ENCODE measurements at regions not wholly inside any gene's neighbourhood (a gene's known extent, or its start where the extent isn't known, plus 50 kb on each side); places are given as distances from the start of the nearest gene placed in this dataset.

- no peak for DNase-seq (ENCODE audit: low spot score)
Measured at GRCh38 chr15:47568030-47568429, 149.3 kb upstream of the SEMA6D start.

DNA sequence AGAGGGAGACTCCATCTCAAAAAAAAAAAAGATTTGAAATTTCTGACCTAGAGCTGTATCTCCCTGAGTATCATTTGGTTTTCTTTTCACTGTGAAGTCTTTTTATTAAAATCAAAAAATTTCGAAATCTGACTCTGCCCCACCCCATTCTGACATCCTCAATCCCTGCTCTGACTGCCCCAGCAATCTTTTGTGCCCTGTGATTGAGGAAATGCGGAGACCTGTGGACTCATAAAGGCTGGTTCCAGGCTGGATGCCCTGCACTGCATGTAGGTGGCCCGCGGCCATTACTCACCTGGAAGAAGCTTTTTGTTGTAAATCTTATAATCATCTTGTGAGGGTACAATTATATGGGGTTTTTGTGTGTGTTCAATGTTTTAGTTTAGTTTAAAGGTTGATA is 147.3 kb upstream of the SEMA6D start:
- no peak for DNase-seq (ENCODE audit: low spot score)

GRCh38 chr15:47570451-47570850 is 146.9 kb upstream of the SEMA6D start:
- no peak for DNase-seq (ENCODE audit: low spot score)

DNA sequence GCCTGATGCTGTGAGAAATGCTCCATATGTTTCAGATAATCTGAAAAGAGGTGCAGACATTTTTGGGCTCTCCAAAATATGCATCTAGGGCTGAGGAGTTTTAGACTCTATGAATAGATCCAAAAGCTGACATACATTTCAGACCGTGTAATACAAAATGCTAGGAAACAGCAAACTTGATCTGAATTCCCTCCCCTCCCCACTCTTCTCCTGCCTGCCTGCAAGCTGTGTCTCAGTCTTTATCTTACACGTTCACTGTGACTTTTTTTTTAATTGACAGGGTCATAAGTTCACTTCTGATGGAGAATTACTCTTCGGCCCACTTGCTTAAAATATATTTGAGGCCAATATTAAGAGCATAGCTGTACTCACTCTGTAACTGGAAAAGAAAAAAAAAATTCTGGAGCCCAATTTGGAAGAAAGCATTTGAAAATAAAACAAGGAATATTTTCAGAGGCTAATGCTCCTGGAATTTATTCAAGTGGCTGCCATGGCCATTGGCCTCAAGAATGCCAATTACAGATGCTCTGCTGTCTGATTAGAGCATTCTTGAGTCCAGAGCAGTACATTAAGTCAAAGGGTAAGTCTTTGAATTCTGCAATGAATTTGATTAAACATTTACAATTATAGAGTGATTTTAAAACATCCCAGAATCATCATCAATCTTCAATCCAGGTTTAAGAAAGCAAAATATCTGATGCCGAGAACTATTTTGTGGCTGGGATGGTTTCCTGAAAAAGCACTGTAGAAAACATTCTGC is 146.2 kb upstream of the SEMA6D start:
- DNase-seq (ENCODE audit: low spot score) = no peak

DNA sequence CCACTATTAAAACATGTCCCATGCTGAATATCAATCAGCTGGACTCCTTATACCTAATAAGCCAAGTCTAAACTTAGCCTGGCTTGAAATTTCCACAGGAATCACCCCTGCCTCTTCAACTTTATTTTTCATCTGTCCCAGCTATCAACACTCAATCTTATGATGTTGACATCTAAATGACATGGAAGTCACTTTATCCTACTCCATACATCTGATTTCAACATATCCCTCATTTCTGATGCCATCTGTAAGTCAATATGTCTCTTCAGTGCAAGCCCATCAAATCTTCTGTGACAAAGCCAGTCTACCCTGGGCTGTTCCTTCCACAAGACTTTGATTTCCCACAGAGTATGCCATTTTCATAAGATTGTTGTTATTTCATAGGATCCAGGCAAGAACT is 143.6 kb upstream of the SEMA6D start:
- DNase-seq (ENCODE audit: low spot score) = no peak

DNA sequence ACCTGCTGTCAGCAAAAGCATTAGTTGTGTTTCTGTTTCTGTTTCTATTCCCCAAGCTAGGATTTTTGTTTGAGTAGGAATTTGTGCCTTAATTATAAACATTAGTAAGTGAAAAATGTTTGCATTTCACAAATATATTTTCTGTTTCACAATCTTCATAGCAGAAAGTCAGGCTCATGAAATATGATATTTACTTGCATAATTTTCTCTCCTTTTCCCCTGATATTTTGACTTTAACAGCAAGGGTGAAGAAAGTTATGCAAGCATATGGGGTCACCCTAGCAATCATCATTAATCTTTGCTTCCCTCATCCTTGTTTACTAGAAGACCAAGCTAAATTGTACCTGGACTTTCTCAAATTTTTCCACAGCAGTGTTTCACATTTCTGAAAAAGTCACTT is 140.3 kb upstream of the SEMA6D start:
- no peak for DNase-seq (ENCODE audit: low spot score)

- no peak for DNase-seq (ENCODE audit: low spot score)
Measured at GRCh38 chr15:47577461-47577860, 139.8 kb upstream of the SEMA6D start.

GRCh38 chr15:47582233-47582632 is 135.1 kb upstream of the SEMA6D start:
- DNase-seq (ENCODE audit: low spot score) = no peak

GRCh38 chr15:47584316-47584715 is 133.0 kb upstream of the SEMA6D start:
- no peak for DNase-seq (ENCODE audit: low spot score)

DNA sequence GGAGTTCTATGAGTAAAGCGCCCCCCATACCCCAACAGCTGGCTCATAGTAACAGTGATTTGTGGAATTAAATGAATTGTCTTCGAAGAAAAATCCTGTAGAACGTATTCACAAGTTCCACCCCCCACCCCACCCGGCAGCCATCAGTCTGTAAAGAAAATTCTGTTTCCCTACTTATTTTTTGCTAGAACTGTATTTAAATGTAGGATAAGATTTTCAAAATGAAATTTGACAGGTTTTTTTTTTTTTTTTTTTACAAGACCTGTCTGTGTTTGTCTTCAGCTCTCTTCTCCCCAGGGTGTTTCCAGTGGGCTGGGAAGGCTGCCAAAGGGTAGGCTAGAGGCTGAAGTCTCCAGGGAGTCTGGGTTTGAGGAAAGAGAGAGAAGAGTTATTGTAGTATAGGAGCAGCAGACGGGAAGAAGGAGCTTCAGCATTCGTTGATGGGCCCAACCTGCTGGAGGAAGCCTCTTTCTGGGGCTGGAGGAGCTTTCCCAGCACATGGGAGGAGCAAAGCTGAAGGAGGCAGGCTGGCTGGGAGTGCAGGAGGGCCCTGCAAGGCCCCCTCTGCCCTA is 130.6 kb upstream of the SEMA6D start:
- DNase-seq (ENCODE audit: low spot score) = no peak

- no peak for DNase-seq (ENCODE audit: low spot score)
Measured at GRCh38 chr15:47587940-47588802, 129.1 kb upstream of the SEMA6D start.

- no peak for DNase-seq (ENCODE audit: low spot score)
Measured at GRCh38 chr15:47588958-47589357, 128.3 kb upstream of the SEMA6D start.

- no peak for DNase-seq (ENCODE audit: low spot score)
Measured at GRCh38 chr15:47598996-47599395, 118.3 kb upstream of the SEMA6D start.

DNA sequence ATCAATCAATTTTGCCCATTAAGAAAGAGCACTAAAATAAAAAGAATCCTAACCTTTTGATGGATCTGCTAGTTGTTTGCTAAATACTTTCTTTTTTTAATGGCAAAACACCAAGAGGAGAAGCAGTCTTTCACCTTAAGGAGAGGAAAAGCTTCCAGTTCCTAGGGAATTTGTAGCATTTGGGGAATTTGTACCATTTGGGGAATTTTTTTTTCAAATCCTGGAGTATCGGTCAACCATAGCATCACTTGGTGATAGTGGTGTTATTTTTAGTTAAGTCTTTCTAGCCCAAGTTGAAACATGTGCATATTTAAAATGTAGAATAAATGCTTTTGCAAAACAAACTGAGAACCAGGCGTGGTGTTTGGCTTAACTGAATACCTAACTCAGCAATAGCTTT is 117.5 kb upstream of the SEMA6D start:
- no peak for DNase-seq (ENCODE audit: low spot score)

DNA sequence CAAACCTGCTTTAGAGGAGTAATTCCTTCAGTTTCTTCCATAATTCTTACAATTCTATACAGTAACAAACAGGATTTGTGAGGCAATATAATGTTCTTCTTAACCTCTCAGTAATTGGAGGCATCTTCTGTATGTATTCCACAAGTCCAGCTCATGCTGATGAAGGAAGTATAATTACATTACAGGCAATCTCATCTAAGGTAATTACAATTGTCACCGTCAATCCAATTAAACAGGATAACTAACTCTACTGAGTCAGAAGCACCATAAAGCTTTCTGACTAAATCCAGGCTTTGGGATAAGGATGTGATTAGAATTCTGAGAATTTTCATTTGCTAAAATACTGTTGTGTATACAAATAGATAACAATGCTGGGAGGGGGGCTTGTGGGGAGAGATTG is 115.2 kb upstream of the SEMA6D start:
- DNase-seq (ENCODE audit: low spot score) = no peak

DNA sequence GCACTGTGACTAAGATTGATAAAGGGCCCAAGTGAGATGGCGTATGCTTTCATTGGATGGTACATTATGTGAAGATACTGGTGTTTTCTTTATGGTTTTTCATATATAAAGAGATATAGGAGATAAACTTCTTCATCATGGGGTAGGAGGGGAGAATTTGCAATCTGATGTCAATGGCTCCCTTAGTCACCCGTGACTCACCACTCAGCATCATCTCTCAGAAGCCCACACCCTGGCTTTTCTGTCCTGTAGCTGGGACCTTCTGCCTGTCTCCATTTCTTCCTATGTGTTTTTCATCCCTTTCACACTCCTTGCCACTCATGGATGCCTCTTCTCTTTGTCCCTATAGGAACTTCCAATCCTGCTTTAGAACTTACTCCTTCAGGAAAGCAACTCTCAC is 114.3 kb upstream of the SEMA6D start:
- DNase-seq (ENCODE audit: low spot score) = no peak

- no peak for DNase-seq (ENCODE audit: low spot score)
Measured at GRCh38 chr15:47607695-47608094, 109.6 kb upstream of the SEMA6D start.

- DNase-seq (ENCODE audit: low spot score) = no peak
Measured at GRCh38 chr15:47609693-47610092, 107.6 kb upstream of the SEMA6D start.

- no peak for DNase-seq (ENCODE audit: low spot score)
Measured at GRCh38 chr15:47610736-47611135, 106.6 kb upstream of the SEMA6D start.

- DNase-seq (ENCODE audit: low spot score) = no peak
Measured at GRCh38 chr15:47614360-47615011, 102.8 kb upstream of the SEMA6D start.

DNA sequence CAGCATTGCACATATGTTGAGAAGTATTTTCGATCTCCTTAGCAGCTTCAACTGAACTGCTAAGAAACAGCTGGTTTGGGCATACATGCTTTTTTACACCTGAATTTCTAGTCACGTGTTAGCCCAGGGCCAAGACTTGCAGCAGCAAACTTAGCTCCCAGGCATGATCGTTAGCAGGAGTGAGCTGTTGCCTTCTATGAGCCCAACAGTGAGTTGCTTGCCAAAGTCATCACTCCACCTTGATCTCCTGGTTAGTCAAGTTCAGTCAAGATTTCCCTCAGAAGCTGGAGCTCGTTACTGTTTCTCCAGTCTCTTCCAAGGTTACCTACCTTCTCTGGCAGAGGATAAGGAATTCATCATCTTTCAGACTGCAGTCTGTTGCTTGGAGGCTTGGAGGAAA is 100.4 kb upstream of the SEMA6D start:
- no peak for DNase-seq (ENCODE audit: low spot score)

DNA sequence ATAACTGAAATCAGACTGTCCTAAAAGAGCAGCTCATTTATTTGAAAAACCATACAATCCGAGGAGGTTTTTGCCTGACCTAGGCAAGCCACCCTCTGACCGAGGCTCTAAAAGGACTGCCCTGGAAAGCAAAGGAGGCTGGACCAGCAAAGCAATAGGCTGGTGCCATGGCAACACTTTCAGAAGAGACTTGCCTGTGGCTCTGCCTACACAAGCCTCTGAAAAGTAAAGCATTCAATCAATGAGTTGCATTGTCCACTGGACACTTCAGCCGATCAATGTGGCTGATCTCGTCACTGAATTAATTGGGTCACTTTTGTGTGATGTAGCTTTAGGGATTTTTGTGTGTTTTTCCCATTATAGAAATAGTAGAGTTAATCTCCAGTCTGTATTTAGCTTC is 99.1 kb upstream of the SEMA6D start:
- no peak for DNase-seq (ENCODE audit: low spot score)
